Muscle layer of duodenum (tissue), 2 donors: ENCODE measurements at regions not wholly inside any gene's neighbourhood (a gene's known extent, or its start where the extent isn't known, plus 50 kb on each side); places are given as distances from the start of the nearest gene placed in this dataset.

Experiments
- H3K27ac ChIP-seq: one replicate; pipeline ENCODE4 v1.7.0; 2013; ENCODE audit warnings: mild to moderate bottlenecking, low read length
- H3K27me3 ChIP-seq: one replicate; pipeline ENCODE4 v1.7.0; 2013; ENCODE audit warnings: low read depth, mild to moderate bottlenecking, control low read depth, low read length
- H3K36me3 ChIP-seq, 2 donors: one replicate each; pipeline ENCODE4 v1.7.0; 2013; ENCODE audit warnings: low read length in 2 of 2, control low read depth in 1 of 2, mild to moderate bottlenecking in 1 of 2; ENCODE audit not compliant: insufficient read depth in 2 of 2, control insufficient read depth in 1 of 2
- H3K4me1 ChIP-seq, 2 donors: one replicate each; pipeline ENCODE4 v1.7.0; 2013; ENCODE audit warnings: low read length in 2 of 2, mild to moderate bottlenecking in 2 of 2, control low read depth in 1 of 2, moderate library complexity in 1 of 2; ENCODE audit not compliant: insufficient read depth in 2 of 2, control insufficient read depth in 1 of 2
- H3K4me3 ChIP-seq, 2 donors: one replicate each; pipeline ENCODE4 v1.7.0; 2013; ENCODE audit warnings: low read length in 2 of 2, low read depth in 1 of 2, mild to moderate bottlenecking in 1 of 2
- H3K9me3 ChIP-seq, 2 donors: one replicate each; pipeline ENCODE4 v1.7.0; 2013; ENCODE audit warnings: low read length in 2 of 2, control low read depth in 1 of 2, mild to moderate bottlenecking in 1 of 2; ENCODE audit not compliant: control insufficient read depth in 1 of 2
- donor health status: healthy.

- Histone ChIP-seq H3K9me3 (no peaks in the 10 kb centered on the region), H3K4me3 (no peak overlapping the region), H3K27ac (no peak overlapping the region), H3K36me3 (no peaks in the 10 kb centered on the region), H3K27me3 (no peaks in the 10 kb centered on the region), H3K4me1 (no peaks in the 10 kb centered on the region)
Measured at GRCh38 chr2:16138811-16139662, 198.7 kb downstream of the MYCN start.

GRCh38 chr2:16137080-16137755, 196.9 kb downstream of the MYCN start:
- no peaks in the 10 kb centered on the region for H3K4me1 ChIP-seq
- H3K27me3 ChIP-seq, result no peaks in the 10 kb centered on the region
- H3K9me3 ChIP-seq, result no peaks in the 10 kb centered on the region
- no peak overlapping the region for H3K27ac ChIP-seq
- H3K36me3 ChIP-seq, result no peaks in the 10 kb centered on the region
- no peak overlapping the region for H3K4me3 ChIP-seq

DNA sequence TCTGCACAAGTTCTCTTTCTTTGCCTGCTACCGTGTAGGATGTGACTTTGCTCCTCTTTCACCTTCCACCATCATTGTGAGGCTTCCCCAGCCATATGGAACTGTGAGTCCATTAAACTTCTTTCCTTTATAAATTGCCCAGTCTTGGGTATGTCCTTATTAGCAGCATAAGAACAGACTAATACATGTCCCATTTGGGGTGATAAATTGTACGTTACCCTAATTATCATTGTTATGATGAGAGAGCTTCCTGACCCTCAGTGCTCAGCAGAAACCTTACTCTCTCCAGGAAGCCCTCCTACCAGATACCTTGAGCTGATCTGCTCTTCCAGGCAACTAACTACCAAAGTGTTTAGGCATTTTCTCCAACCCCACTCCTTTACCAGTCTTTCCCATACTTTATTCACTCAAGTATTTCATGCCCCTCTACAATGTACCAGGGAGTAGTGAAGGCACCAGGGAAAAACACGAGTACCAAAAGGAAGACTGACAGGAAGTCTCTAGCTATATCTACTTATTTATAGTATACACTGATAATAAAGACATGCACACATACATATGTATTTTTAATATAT, 196.2 kb downstream of the MYCN start:
- H3K27me3 ChIP-seq, result no peaks in the 10 kb centered on the region
- H3K4me3 ChIP-seq, result no peak overlapping the region
- no peaks in the 10 kb centered on the region for H3K36me3 ChIP-seq
- H3K27ac ChIP-seq, result no peak overlapping the region
- no peaks in the 10 kb centered on the region for H3K9me3 ChIP-seq
- H3K4me1 ChIP-seq, result no peaks in the 10 kb centered on the region

DNA sequence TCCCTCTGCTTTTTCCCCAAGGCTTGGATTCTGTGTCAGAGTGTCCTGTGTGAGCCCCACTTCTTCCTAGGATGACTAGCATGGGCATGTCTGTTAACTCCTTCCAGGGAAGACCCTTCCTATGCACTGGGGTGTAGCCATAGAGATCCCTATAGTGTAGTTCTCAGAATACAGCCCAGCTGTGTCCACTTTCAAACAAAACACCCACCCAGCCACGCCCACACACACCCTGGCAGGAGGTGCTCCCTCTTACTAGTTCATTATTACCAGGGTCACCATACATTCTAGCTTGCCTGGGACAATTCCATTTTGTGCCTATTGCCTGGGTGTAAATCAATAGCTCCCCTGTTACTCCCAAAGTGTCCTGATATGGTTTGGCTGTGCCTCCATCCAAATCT, 195.6 kb downstream of the MYCN start:
- Histone ChIP-seq H3K9me3 (no peaks in the 10 kb centered on the region), H3K27ac (no peak overlapping the region), H3K4me1 (no peaks in the 10 kb centered on the region), H3K36me3 (no peaks in the 10 kb centered on the region), H3K27me3 (no peaks in the 10 kb centered on the region), H3K4me3 (no peak overlapping the region)

- no peak overlapping the region for H3K4me3 ChIP-seq
- H3K27me3 ChIP-seq, result no peaks in the 10 kb centered on the region
- no peak overlapping the region for H3K27ac ChIP-seq
- H3K4me1 ChIP-seq, result no peaks in the 10 kb centered on the region
- no peaks in the 10 kb centered on the region for H3K9me3 ChIP-seq
- H3K36me3 ChIP-seq, result no peaks in the 10 kb centered on the region
Measured at GRCh38 chr2:16135196-16135912, 195.0 kb downstream of the MYCN start.

GRCh38 chr2:16134436-16135165, 194.3 kb downstream of the MYCN start:
- H3K4me3 ChIP-seq, result no peak overlapping the region
- H3K36me3 ChIP-seq, result no peaks in the 10 kb centered on the region
- no peaks in the 10 kb centered on the region for H3K27me3 ChIP-seq
- no peaks in the 10 kb centered on the region for H3K4me1 ChIP-seq
- H3K9me3 ChIP-seq, result no peaks in the 10 kb centered on the region
- no peak overlapping the region for H3K27ac ChIP-seq

GRCh38 chr2:16130906-16131400, 190.6 kb downstream of the MYCN start:
- no peaks in the 10 kb centered on the region for H3K27me3 ChIP-seq
- H3K36me3 ChIP-seq, result no peaks in the 10 kb centered on the region
- H3K4me3 ChIP-seq, result no peak overlapping the region
- no peaks in the 10 kb centered on the region for H3K9me3 ChIP-seq
- no peaks in the 10 kb centered on the region for H3K4me1 ChIP-seq
- no peak overlapping the region for H3K27ac ChIP-seq

- H3K36me3 ChIP-seq, result no peaks in the 10 kb centered on the region
- H3K9me3 ChIP-seq, result no peaks in the 10 kb centered on the region
- H3K27me3 ChIP-seq, result no peaks in the 10 kb centered on the region
- no peaks in the 10 kb centered on the region for H3K4me1 ChIP-seq
- no peak overlapping the region for H3K4me3 ChIP-seq
- no peak overlapping the region for H3K27ac ChIP-seq
Measured at GRCh38 chr2:16130541-16130880, 190.2 kb downstream of the MYCN start.

- H3K27me3 ChIP-seq, result no peaks in the 10 kb centered on the region
- H3K27ac ChIP-seq, result no peak overlapping the region
- no peaks in the 10 kb centered on the region for H3K4me1 ChIP-seq
- no peaks in the 10 kb centered on the region for H3K36me3 ChIP-seq
- no peaks in the 10 kb centered on the region for H3K9me3 ChIP-seq
- H3K4me3 ChIP-seq, result no peak overlapping the region
Measured at GRCh38 chr2:16129716-16130540, 189.6 kb downstream of the MYCN start.
